ENCODE measurements at regions not wholly inside any gene's neighbourhood (a gene's known extent, or its start where the extent isn't known, plus 50 kb on each side); places are given as distances from the start of the nearest gene placed in this dataset.

DNA sequence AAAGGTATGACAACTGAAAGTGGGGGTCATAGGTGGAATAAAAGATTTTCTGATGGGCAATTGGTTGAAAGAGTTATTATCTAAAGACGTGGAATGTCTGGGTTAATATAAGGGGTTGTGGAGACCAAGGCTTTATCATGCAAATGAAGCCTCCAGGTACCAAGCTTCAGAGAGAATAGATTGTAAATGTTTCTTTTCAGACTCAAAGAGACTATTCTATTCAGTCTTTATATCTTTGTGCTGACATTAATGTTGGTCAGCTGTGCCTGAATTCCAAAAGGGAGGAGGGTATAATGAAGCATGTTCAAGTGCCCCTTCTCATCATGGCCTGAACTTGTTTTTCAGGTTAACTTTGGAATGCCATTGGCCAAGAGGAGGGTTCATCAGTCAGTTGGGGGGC lies 145.3 kb downstream of the SETD4 start:
- Histone ChIP-seq H3K27ac (no peak overlapping the region), H3K4me1 (replicated peaks in 1 of 2) (no peaks in the 10 kb centered on the region), H3K36me3 (replicated peaks in 1 of 2) (no peaks in the 10 kb centered on the region), H3K4me3 (no peak overlapping the region), H3K27me3 (peaks cover 3% of the 10 kb centered on the region), H3K9me3 (replicated peaks in 1 of 3) (no peaks in the 10 kb centered on the region)
- no peak for DNase-seq
- intact Hi-C loops (cut with DNase I), result no loop called here
- 61 to 81% (median 68%) methylated on average over 1 of the region's 1 CpG for WGBS, 4 donors
- TF ChIP-seq, protein P1, sequence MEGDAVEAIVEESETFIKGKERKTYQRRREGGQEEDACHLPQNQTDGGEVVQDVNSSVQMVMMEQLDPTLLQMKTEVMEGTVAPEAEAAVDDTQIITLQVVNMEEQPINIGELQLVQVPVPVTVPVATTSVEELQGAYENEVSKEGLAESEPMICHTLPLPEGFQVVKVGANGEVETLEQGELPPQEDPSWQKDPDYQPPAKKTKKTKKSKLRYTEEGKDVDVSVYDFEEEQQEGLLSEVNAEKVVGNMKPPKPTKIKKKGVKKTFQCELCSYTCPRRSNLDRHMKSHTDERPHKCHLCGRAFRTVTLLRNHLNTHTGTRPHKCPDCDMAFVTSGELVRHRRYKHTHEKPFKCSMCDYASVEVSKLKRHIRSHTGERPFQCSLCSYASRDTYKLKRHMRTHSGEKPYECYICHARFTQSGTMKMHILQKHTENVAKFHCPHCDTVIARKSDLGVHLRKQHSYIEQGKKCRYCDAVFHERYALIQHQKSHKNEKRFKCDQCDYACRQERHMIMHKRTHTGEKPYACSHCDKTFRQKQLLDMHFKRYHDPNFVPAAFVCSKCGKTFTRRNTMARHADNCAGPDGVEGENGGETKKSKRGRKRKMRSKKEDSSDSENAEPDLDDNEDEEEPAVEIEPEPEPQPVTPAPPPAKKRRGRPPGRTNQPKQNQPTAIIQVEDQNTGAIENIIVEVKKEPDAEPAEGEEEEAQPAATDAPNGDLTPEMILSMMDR (IDR thresholded peaks at IDR 0.05), result no peak
- no peak for TF ChIP-seq POLR2A (IDR thresholded peaks at IDR 0.05)

DNA sequence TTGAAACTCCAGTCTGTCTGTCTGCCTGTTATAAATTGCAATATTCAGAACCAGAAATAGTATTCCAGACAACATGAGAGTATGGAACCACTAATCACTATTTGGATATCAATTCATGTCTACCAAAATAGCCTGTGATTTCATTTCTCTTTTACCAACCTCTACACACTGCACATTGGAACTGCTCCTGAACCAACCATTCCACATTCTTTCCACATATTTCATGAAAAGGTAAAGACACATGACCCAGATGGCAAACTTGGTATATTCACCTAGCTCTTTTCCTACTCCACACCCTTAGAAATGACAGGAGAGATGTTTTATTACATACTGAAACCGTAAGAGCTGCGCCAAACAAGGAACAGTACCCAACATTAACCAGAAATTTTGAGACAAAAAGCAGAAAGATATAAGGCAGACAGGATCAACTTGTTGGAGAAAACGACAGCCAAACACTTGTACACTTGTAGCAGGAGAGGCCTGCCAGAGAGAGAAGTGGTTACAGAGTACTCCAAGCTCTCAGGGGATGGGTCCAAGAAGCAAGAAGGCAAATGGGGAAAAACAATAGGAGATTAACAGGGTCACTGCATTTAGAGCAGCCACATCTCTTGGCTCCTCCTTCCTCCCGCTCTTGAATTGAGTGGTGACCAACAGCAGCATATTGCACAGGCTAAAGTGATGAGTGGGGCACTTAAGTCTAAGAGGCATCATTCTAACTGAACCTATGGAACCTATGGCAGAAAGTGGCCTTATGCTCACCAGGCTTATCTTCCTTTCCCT lies 148.7 kb downstream of the SETD4 start:
- peaks cover 3% of the 10 kb centered on the region for H3K27me3 ChIP-seq
- intact Hi-C loops (cut with DNase I), result no loop called here
- no peak overlapping the region for H3K27ac ChIP-seq
- H3K36me3 ChIP-seq (replicated peaks in 1 of 2), result no peaks in the 10 kb centered on the region
- H3K4me1 ChIP-seq (replicated peaks in 1 of 2), result no peaks in the 10 kb centered on the region
- no peak for DNase-seq
- WGBS, 4 donors, result 80 to 92% (median 84%) methylated on average over 4 of the region's 4 CpGs
- no peak overlapping the region for H3K4me3 ChIP-seq
- TF ChIP-seq, protein P1 (IDR thresholded peaks at IDR 0.05), result no peak
- TF ChIP-seq POLR2A (IDR thresholded peaks at IDR 0.05), result no peak
- H3K9me3 ChIP-seq (replicated peaks in 1 of 3), result no peaks in the 10 kb centered on the region

- TF ChIP-seq, protein P1 (IDR thresholded peaks at IDR 0.05), result no peak
- no peak for TF ChIP-seq POLR2A (IDR thresholded peaks at IDR 0.05)
- intact Hi-C loops (cut with DNase I), result no loop called here
Measured at GRCh38 chr21:35909456-35910223, 150.7 kb downstream of the SETD4 start.

DNA sequence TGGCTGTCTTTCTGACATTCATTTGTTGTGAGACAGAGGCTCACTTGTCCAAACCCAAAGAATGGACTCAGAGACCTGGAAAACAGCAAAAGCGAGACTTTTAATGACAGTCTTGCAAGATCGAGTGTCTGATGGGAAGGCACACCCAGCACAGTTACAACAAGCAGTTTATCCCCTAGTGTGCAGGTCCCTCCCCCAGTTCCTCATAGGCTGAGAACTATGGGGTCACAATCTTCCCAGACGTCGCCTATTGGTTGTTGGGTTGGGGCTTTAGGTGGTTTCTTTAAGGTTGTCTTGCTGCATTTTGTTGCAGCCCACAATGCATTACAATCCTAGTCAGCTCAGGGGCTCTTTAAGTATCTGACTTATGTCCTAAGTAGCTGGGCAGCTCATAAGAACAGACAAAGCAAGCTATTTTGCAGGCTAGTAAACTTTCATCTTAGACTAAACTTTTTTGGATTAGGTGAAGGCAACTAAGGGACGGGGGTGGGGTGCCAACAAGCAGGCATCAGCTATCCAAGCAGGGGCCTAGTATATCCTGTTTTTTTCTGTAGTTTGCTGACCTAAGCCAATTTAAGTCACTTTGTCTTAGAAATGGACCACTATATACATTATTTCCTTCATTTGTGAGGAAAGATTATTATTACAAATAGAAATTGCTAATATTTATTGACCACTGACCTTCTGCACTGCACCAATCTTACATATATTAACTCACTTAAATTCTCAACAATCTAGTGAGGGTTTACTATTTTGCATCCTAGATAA lies 151.8 kb downstream of the SETD4 start:
- WGBS, 4 donors, result 81 to 91% (median 88%) methylated on average over 3 to 5 of the region's 5 CpGs
- Histone ChIP-seq H3K27ac (no peak overlapping the region), H3K27me3 (peaks cover 3% of the 10 kb centered on the region), H3K4me1 (replicated peaks in 1 of 2) (no peaks in the 10 kb centered on the region), H3K36me3 (replicated peaks in 1 of 2) (no peaks in the 10 kb centered on the region), H3K4me3 (no peak overlapping the region), H3K9me3 (replicated peaks in 1 of 3) (no peaks in the 10 kb centered on the region)
- TF ChIP-seq, protein P1 (IDR thresholded peaks at IDR 0.05), result no peak
- no peak for TF ChIP-seq POLR2A (IDR thresholded peaks at IDR 0.05)
- intact Hi-C loops (cut with DNase I), result no loop called here
- no peak for DNase-seq

More at GRCh38 chr21:35909456-35910223, 150.7 kb downstream of the SETD4 start:
- Histone ChIP-seq H3K27ac (no peak overlapping the region), H3K4me1 (replicated peaks in 1 of 2) (no peaks in the 10 kb centered on the region), H3K36me3 (replicated peaks in 1 of 2) (no peaks in the 10 kb centered on the region), H3K4me3 (no peak overlapping the region), H3K9me3 (replicated peaks in 1 of 3) (no peaks in the 10 kb centered on the region), H3K27me3 (peaks cover 3% of the 10 kb centered on the region)
- 72 to 87% (median 80%) methylated on average over 1 of the region's 1 CpG for WGBS, 4 donors
- no peak for DNase-seq

Data from adrenal gland (tissue), 9 donors.